GM12892 (cell line): ENCODE measurements at regions not wholly inside any gene's neighbourhood (a gene's known extent, or its start where the extent isn't known, plus 50 kb on each side); places are given as distances from the start of the nearest gene placed in this dataset.

Experiments used
- POLR2A ChIP-seq: IDR thresholded peaks from 2 replicates; pipeline ENCODE4 v1.6.1; 2011; ENCODE audit warnings: low read depth, low read length, control low read depth
- POLR2AphosphoS5 ChIP-seq: IDR thresholded peaks from 2 replicates; pipeline ENCODE4 v1.6.1; 2011; ENCODE audit warnings: low read depth, low read length, control low read depth

- no peak for TF ChIP-seq POLR2AphosphoS5
- no peak for TF ChIP-seq POLR2A
Measured at GRCh38 chr2:16130541-16130880, 190.2 kb downstream of the MYCN start.
